Activated T-cell treated with anti-CD3 and anti-CD28 coated beads, Interleukin-2, amount 50 U/mL, for 48 hours (primary cell): ENCODE measurements at regions not wholly inside any gene's neighbourhood (a gene's known extent, or its start where the extent isn't known, plus 50 kb on each side); places are given as distances from the start of the nearest gene placed in this dataset.
A peak's percentile ranks its signal among the peaks of the same experiment; 100 is the strongest.
"Not testable (repeated sequence)": the region's sequence is repeated elsewhere in the genome, so short reads cannot be mapped to it uniquely, and the experiment has no call there.

ENCODE experiments used
- DNase-seq, 2 experiments: peaks; one replicate each; pipeline ENCODE4 v3.0.0-alpha.2; 2020

DNA sequence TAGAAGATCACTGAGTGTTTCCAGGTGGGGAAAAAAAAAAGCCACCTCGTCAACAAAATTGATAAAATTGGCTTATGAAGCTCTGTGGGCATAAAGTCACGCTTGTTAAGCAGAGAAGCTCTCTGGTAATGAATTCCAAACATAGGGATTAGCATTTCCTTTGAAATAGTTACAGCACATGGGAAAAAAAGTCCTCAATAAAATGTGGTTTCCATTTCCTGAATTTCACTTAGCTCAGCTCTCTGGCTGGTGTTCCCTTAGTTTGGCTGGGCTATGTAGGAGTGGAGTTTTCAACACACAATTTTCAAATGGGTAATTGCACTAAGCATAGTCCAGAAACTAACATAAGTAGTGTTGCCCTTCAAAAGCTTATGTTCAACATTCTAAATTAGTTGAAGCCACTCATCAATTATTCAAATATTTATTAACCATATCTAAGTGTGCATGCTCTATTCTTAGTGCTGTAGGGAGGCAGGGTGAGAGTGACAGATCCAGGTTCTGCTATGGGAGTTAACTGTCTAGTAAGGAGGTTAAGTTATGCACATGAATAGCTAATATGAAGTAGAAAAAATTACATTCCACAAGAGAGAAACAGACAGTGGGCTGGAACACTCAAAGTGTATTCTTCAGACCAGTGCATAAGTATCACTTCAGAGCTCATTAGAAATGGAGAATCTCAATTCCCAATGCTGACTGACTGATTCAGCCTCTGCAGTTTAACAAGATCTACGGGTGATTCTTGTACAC is 445.7 kb downstream of the SMARCA1 start:
- no peak for DNase-seq

DNA sequence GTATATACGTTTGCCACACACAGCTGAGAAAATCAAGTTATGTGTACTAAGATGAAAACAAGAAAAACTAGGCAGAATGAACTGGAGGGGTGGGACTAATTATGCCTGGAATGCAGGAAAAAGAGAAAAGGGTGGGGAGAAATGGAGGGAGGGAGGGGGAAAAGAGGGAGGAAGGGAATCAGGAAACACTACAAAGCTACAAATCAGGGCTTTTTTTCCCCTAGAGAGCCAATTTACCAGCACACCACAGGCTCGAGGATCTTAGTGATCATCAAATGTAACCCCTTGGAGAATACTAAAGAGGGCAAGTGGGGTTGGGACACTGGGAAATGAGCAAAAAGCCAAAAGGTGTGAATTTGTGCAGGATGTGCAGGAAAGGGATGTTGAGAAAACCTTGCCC is 451.9 kb downstream of the SMARCA1 start:
- DNase-seq = no peak

DNA sequence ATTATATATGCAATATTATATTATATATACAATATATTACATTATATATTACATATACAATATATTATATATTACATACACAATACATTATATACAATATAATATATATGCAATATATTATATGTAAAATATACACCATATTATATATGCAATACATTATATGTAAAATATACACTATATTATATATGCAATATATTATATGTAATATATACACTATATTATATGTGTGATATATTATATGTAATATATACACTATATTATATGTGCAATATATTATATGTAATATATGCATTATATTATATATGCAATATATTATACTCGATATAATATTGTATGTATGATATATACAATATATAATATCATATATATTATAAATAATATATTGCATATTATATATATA is 457.4 kb downstream of the SMARCA1 start:
- no peak for DNase-seq

DNA sequence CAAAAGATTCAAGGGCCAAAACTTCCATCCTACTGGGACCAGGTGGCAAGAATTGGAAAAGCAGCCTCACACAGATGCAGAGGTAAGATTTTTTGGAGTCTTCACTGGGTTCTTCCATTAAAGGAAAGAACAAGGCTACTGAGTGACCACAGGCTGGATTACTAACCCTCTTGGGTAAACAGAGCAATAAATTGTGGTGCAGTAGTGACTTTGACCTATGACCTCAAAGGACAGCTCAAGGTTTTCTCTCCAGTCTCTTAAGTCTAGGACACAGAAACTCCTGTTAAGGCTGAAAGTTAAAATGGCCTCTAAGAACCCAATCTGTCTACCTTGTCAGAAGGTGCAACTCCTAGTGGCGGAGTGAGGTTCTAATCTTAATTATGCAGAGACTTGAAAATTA is 464.9 kb downstream of the SMARCA1 start:
- DNase-seq = no peak

DNA sequence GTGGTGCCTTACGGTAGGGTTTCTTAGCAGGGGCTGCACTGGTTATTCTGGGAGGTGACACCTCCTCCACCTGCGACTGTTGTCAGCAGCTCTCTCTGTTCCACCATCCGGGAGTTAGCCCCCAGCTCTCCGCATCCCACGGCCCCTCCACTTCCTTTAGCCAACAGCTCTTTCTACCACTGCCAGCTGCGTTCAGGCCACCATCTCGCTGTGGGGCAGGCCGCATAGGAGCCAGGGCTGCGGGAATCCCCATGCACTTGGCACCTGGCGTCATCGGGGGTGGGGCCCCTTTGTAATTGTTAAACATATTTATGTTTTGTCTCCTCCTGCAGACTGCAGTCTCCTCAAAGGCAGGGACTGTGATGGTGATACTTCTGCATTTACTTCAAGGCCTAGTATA is 480.2 kb downstream of the SMARCA1 start:
- DNase-seq = no peak

DNA sequence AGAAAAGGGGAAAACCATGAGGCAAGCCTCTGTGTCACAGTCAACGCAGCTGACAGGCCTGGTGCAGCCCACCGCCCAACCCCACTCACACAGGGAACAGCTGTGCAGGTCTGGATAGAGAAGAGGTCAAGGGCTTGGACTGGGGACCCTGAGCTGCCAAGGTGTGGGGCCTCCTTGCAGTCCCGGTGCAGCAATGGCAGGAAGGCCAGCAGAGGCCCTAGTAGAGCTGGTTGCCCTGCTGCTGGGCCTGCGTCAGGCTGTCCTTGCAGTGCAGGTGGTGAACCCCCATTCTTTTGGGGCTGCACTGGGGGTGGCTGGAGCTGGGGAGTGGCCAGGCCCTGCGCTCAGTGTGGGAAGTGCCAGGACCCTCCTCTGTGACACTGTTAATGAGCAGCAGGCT is 482.0 kb downstream of the SMARCA1 start:
- DNase-seq = no peak

DNA sequence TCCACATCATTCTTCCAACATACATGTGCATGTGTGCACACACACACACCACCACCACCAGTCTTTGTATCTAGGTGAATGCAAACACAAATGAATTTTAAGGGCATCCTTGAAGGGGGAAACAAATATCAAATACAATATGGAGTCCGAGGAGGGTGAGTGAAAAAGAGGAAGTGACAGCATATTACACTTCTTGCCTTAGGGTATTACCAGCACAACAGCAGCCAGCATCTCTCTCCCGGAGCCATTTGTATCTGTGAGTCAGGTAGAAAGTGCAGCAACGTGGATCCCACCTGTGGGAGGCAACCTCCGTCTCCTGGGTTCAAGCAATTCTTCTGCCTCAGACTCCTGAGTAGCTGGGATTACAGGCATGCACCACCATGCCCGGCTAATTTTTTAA is 483.2 kb downstream of the SMARCA1 start:
- no peak for DNase-seq

DNA sequence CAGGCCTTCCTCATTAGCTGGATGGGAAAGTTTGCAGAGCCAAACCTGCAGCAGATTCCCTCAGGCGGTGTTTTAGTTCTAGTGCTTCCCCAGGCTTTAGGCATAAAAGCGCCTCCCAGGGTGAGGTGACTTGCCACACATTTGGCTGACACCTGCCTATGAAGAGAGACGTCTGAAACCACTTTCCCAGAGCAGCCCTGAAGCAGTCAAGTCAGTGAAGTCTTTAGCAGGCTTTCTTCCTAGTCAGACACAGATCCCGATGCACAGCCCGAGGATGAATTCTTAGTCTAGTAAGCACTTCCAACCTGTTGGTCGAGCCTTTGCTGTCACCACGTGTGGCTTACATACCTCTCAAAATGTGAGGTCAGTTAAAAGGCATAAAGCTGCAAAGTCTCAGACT is 484.1 kb downstream of the SMARCA1 start:
- no peak for DNase-seq

DNA sequence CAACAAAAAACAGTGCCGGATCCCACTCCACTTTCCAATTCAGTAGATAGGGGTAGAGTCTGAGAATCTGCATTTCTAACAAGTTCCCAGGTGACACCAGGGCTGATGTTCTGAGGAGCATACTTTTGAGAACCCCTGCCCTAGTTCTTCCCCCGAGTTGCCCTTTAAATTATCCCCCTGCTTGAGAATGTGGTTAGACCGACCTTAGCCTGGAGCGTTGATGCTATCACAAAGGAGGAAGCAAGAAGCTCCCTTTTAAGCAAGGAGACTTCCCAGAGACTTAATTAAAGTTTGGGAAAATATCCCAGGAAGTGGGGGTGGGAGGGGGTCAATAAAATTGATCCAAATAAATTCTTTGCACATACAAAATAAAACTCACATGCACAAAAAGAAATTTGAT is 485.9 kb downstream of the SMARCA1 start:
- no peak for DNase-seq

DNA sequence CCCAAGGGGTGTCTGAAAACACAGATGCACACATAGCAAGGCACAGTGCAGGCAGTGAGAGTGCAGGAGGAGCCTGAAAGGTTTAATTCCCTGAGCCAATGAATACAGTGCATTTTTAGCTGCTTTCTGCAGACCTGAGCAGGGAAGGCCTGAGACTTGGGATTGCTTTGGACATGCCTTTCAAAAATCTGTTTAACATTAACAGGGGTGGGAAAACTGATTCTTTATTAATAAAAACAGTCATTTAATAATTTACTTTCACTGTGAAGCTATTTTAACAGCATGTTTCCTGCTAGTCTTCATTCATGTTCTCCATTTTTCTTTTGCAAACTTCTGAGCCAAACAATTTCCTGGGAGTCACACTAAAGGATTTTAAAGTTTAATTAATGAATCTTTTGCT is 488.1 kb downstream of the SMARCA1 start:
- DNase-seq = no peak

DNA sequence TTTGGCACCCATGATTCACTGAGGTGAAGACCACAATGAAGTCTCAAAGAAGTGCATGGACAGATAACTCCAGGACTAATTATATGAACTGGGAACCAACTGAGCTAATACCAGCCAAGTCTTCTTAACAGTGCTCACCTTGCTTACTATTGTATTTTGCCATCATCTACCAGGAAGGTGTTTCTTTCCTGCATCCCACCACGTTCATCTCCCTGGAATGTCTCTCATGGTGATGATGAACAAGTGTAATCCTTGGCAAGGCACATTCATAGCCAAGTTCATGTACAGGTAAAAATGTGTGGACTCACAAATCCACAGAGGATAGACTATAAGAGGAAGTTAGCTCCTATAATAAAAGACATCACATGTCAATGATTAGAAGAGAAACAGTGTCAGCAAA is 489.1 kb downstream of the SMARCA1 start:
- no peak for DNase-seq

DNA sequence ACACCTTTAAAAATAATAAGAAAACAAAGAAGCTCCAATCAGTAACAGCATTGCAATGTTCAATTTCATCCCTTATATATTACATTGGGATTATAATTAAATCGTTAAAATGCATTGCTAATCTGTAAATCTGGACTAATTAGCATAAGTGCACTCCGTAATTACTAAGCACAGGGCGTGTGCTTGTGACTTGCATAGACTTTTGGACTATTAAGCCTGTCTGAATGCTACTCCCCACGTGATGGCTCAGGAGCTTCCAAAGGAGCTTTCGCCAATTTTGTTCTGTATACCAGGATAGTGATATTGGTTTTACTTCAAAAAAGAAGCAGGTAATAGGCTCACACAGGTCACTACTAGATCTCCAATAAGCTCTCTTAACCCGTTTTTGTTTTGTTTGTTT is 497.1 kb downstream of the SMARCA1 start:
- DNase-seq = no peak

DNA sequence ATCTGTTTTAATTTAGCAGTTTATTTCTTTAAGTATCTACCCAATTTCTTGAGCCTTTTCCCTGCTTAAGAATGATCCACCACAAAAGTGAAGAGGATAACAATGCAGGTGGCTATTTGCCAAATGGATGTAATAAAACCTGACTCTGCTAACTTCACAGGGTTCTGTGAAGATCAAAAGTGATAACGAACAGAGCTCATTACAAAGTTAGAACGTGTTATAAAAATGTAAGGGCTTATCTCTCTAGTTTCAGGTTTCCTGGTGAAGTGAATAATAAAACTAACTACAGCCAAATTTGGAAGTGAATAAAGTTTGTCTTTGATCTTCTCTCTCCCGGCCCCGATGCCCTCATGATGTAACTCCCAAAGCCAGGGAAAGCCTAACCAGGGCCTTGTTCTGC is 497.9 kb downstream of the SMARCA1 start:
- DNase-seq = no peak

DNA sequence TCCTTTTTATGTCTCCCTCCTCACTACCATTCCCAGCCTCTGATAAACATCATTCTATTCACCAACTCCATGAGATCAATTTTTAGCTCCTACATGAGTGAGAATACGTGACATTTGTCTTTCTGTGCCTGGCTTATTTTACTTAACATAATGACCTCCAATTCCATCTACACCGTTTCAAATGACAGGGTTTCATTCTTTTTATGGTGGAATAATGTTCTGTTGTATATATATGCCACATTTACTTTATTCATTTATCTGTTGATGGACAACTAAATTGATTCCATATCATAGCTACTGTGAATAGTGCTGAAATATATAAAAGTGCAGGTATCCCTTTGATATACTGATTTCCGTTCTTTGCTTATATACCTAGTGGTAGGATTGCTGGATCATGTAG is 503.9 kb downstream of the SMARCA1 start:
- DNase-seq = no peak

DNA sequence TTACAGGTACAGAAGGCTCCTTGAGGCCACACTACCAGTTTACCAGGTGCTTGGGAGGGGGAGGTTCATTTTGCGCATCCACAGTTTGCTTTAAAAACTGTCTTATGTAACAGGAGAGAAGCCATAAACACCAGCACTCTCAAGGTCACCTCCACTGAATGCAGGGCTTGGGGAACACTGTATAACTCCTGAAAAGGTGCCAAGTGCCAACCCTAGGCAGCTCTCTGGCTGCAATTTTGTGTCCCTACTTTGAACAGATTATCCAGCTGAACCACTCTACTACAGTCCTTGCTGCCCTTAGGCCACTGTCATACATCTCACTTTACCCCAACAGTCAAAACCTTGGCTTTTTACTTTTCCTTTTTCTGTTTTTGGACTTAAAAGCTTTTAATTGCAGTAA is 507.9 kb downstream of the SMARCA1 start:
- DNase-seq = no peak

DNA sequence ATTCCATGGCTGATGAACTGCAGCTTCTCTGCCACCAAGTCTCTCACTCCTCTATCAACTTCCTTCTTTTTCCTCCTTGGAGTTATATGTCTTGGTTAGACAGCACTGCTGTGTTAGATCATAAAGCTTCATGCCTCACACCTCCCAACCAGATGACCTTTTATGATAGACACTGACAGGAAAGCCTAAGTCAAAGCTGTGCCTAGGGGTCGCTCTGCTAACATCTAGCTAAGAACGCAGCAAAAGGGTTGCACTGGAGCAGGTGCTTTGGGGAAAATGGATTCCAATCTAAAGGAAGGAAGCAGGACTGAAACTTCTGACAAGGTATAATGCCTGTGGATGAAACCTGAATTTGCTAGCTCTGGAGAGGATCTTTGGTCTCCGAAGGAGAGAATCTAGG is 509.7 kb downstream of the SMARCA1 start:
- DNase-seq = no peak

DNA sequence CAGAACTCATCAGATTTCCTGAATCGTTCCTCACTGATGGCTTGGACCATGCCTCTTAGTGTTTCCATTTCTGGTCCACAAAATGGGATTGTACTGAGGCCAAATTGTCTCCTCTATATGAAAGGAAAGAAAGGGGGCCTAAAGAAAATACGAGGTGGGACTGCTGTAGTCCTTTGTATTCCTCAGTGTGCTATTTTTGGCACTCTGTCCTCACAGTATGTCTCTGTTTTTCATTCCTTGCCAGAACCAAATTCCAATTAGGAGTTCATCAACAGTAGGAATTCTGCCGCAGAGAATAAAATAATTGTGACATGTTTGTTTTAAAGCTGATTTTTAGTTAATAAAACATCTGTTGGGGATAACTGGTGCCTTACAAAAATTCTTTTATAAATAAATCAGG is 515.7 kb downstream of the SMARCA1 start:
- DNase-seq = no peak

DNA sequence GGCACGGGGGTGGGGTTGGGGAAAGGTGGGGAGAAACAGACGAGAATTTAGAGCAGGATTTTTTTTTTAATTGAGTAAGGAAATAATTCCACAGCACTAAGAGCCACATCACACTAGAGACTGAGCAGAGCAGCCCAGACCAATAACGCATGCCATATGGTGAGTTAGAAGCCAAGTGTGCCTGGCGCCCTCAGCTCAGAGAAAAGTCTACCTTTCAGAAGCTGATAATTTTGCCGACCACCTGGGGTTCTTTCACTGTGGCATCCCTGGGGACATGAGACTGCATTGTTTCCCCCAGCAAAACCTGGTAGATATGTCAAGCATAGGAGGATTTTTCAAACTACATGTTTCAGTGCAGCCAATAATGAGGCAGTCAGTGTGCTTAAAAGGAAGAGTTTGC is 516.8 kb downstream of the SMARCA1 start:
- DNase-seq = no peak

DNA sequence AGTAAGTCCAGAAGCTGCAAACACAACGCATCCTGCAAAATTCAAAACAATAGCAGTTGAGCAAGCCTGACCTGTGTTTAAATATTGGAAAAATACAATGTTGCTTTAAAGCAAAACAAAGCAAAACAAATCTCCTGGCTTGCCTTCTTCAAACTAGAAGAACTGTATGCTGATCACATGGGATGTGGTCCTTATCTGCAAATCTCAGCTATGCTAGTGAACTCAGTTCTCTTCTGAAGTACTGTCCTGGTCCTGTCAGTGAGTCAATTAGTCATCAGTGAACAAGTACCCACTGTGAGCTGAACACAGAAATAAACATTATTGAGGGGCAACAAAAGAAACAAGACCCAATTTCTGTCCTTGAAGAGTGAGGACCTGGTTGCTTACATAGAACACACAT is 522.5 kb downstream of the SMARCA1 start:
- DNase-seq = no peak

DNA sequence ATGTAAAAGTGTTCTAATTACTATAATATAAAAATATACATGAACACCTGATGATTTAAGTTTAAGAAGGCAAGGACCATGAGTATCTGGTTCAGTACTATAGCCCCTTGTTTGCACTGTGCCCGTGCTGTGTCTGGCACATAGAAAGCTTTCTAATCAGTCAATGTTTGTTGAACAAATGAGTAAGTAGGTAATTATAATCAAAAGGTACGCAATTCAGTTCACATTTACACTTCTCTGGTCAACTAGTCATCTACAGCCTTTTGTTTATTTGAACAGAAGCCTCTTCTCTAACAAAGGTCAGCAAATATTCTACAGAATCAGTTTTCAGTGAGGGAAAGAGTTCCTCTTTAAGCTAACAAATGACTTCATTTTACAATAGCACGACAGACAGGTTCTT is 523.3 kb downstream of the SMARCA1 start:
- DNase-seq = no peak

DNA sequence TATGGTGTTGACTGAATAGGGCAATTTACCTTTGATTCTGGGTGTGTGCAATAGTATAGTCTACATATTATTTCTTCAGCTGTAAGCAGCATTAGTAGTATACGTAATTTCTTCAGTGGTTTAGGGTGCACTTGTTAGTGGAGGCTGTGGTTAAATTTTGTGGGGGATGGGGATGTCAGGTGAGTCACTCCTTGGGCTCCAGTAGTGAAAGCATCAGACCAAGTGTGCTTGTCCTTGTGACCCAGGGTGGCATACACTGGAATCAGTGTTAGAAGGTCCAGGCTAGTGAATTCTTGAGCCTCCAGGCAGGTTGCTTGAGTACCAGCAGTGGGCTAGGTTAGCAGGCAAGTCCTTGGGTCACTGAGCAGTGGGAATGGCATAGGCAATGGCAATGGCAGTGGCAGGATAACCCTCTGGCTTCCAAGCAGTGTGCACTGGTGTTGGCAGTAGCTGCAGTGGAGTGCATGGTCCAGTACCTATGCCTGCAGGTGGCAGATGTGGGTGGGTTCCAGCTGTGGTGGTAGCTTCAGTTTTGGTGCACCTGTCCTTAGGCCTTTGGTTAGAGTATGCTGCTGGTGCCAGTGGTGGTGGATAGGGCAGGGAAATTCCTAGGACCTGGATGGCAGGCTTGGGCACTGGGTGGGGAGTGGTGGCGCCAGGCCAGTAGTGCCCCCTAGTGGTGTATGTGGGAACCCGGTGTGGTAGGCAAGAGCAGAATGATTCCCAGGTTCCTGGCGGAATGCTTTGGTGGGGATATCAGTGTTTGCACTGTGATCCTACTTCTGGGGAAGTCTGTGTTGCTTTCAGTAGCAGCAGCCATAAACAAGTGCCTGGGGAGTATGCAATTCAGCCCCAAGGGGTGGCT is 531.0 kb downstream of the SMARCA1 start:
- no peak for DNase-seq

DNA sequence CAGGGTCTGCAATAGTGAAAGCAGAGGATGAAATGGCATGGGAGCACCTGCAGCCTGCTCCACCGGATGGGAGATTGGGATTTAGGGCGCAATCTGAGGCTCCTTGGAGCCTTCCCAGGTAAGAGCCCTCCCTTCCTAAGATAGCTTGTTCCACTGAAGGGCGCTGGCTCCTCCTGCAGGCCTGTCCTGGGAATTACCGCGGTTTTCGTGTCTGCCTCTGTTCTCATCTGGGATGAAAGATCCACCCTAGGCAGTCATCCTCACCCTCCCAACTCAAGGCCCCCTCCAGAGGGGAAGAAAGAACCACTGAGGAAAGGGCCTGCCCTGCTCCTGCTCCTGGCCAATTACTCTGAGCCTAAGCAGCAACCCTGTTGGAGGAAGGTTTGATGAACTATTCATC is 547.5 kb downstream of the SMARCA1 start:
- DNase-seq = peak; percentile 47 to 52

DNA sequence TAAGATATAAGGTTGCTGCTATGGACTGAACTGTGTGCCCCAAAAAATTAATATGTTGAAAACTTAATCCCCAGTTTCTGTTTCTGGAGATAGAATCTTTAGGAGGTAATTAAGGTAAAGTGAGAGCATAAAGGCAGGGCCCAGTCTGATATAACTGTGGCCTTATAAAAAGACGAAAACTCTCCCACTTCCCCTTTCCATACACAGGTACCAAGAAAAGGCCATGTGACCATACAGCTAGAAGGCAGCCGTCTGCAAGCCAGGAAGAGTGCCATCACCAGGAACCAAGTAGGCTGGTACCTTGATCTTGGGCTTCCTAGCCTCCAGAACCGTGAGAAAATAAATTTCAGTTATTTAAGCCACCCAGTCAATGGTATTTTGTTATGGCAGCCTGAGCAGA is 550.3 kb downstream of the SMARCA1 start:
- no peak for DNase-seq

DNA sequence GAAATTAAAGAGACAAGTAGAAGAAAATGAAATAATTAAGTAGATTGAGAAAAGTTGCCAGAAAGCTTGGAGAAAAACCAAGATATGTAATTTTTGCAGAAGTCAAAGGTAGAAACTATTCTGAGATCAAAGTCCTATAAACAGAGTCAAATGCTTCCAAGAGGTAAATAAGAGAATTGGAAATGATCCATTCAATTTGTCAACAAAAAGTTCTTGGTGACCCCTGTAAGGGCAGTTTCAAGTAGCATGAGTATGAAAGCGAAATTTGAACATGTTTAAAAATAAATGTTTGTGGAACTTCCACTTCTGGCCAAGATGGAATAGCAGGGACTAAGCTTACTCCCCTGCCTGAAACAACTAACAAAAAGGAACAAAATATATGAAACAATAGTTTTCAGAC is 562.0 kb downstream of the SMARCA1 start:
- no peak for DNase-seq

DNA sequence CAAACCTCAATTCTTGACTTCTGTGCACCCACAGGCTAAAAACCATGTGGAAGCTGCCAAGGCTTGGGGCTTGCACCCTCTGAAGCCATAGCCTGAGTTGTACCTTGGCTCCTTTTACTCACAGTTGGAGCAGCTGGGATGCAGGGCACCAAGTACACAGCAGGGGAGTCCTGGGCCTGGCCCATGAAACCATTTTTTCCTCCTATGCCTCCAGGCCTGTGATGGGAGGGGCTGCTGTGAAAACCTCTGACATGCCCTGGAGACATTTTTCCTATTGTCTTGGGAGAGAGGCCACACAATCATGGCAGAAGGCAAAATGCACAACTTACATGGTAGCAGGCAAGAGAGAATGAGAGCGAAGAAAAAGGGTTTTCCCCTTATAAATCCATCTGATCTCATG is 568.6 kb downstream of the SMARCA1 start:
- not testable (repeated sequence) for DNase-seq
